ENCODE measurements at regions not wholly inside any gene's neighbourhood (a gene's known extent, or its start where the extent isn't known, plus 50 kb on each side); places are given as distances from the start of the nearest gene placed in this dataset.

DNA sequence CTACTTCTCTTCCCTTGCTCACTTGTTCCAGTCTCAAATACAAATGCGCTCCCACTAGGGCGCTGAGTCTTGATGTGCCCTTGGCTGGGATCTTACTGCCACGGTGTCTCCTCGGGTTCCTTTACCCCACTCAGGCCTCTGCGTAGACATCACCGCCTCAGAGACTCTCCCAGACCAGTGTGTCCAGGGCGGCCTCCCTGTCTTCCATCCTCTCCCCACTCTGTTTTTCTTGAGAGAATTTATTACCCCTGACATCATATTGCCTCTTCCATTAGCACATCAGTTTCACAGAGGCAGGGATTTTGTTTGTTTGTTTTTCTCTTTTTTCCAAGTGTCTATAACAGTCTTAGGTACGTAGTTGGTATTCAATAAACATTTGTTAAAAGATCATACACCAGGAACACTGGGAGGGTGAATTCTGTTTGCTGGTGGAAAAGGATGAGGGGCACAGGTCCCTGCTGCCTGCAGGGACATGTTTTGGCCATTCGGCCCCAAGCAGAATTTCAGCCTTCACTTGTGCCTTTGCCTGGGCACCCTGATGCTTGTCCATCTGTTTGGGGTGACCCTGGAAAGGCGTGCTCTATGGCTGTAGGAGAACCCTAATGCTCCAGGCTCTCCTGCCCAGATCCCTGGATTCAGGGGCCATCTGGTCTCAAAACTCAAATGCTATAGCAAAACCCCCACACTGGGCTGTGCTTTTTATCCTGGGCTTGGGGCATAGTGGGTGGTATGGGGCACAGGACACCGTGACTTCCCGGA, 55.0 kb downstream of the RPL37A start:
- DNase-seq (ENCODE audit: low spot score) = no peak

DNA sequence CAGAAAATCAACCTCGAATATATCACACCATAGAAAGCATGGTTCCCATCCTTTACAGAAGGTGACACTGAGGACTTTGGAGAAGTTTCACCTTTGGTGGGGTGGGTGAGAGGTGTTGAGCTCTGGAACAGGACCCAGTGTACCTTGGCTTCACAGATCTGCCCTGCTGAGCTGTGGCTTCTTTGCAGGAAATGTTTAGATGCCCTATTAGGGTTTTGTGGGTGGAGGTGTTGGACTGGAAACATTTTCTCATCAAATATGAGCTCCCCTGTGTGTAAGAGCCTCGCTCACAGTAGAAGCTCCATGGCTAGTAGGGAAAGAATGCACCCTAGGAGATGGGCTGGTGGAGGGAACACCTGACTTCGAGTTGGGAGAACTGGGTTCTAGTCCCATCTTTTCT, 55.6 kb downstream of the RPL37A start:
- DNase-seq (ENCODE audit: low spot score) = no peak

DNA sequence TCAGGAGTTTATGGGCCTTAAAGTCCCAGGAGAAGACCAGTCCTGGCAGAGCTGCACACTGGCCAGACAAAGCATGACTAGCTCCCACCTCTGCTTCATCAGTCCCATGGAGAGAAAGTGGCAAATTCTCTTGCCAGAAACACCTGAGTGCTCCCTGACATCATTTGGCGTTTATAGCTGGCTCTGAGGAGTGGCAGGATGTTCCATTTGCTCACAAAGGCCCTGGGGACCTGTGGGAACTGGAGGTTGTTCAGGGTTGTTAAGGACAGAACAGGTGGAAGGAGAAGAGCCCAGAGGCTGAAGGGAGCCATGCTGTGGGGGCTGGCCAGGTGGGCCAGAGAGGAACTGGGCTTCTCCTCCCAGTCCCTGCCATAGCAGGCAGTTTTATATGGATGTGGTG, 56.1 kb downstream of the RPL37A start:
- DNase-seq (ENCODE audit: low spot score) = no peak

DNA sequence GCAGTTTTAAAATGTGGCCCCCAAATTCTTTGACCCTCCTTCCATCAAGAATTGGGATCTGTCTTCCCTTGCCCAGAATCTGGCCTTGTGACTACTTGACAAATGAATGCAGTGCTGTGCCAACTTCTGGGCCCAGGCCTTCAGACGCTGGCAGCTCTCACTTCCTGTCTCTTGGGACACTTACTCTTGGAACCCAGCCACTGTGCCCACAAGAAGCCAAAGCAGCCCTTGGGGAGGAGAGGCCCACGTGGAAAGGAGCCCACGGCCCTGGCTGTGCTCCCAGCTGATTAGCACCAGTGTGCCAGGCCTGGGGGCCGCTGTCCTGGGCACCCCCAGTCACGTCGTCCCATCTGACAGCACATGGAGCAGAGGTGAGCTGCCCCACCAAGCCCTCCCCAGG, 56.6 kb downstream of the RPL37A start:
- peak; percentile 68 for DNase-seq (ENCODE audit: low spot score)

DNA sequence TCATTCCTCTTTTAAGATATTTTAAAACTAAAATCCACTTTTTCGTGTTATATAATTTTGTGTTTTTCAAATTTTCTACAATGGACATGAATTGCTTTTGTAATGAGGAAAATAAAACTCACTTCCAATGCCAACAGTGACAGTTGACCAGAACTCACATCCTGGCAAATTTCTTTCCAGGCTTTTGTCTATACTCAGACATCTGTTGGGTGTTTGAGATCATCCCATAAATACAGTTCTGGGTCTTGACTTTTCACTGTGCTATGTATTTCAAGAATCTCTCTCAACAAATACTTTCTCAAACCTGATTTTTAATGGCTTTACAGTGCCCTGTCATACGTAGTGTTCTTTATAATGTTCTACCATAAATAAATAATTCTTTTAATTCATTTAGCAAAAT, 57.6 kb downstream of the RPL37A start:
- no peak for DNase-seq (ENCODE audit: low spot score)

DNA sequence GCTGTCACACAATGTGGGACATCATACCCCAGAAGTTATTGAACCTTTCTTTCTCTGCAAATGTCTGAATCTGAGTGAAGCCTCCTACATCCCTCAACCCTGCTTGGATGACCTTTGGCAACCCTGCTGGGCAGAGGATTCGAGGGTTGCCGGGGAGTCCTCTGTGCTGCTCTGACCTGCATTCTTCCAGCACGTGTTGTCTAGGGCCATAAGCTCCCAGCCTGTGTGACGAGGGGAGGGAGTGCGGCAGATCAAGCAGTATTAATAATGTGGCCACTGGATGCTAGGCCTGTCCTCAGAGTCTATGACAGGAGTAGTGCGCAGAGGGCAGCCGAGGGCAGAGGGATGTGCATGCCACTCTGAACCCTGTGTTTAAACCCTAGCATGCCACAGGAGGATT, 58.8 kb downstream of the RPL37A start:
- no peak for DNase-seq (ENCODE audit: low spot score)

DNA sequence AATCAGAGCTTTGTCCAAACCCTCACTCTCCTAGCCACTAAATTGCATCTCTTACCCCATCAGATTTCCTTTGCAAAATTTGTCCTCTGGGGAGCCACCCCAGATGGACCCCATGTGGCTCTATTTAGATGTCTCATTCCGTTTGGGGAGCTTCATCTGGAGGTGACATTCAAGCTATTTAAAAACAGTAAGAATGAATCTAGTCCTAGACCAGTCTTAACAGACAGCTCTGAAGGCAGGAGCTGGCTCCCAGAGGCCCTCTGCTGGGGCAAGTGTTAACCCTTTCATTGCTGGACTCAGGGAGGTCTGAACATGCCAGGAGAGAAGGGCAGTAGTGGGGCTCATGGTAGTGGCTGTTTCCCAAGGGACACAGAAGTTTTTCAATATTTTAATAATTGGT, 59.2 kb downstream of the RPL37A start:
- no peak for DNase-seq (ENCODE audit: low spot score)

DNA sequence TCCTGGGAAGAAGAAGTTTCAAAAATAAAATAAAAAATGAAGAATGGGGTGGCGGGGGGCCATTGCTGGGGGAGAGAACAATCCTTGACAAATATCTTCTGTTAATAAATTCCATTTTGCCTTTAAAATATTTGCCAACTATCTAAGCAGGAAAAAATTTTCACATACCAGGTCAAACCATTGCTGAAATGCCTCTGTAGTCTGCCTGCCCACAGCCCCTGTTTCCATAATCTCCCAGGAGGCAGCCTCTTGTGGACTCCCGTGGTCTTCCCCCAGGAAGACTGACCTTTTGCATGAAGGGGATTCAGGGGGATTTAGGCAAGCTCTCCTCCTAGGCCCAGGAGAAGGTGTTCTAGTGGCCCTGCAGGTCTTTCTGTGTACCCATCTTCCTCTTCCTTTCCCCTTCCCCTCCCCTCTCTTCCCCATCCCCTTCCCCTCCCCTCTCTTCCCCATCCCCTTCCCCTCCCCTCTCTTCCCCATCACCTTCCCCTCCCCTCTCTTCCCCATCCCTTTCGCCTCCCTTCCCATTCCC, 61.0 kb downstream of the RPL37A start:
- DNase-seq (ENCODE audit: low spot score) = no peak

DNA sequence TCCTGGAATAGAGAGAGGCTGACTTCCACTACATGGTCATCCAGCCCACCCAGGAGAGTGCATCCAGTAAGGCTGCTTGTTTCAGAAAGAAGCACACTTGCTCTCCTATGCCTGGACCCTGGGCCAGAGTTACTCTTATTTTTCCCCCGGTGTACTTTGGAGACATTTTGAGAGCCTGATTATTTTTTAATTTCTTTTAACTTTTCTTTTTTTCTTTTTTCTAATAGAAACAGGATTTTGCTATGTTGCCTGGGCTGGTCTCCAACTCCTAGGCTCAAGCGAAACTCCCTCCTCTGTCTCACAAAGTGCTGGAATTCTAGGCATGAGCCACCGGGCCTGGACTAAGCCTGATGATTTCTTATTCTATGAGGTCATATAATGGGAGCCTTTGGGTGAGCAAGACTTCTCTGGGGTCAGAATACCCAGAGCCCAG, 62.2 kb downstream of the RPL37A start:
- no peak for DNase-seq (ENCODE audit: low spot score)

DNA sequence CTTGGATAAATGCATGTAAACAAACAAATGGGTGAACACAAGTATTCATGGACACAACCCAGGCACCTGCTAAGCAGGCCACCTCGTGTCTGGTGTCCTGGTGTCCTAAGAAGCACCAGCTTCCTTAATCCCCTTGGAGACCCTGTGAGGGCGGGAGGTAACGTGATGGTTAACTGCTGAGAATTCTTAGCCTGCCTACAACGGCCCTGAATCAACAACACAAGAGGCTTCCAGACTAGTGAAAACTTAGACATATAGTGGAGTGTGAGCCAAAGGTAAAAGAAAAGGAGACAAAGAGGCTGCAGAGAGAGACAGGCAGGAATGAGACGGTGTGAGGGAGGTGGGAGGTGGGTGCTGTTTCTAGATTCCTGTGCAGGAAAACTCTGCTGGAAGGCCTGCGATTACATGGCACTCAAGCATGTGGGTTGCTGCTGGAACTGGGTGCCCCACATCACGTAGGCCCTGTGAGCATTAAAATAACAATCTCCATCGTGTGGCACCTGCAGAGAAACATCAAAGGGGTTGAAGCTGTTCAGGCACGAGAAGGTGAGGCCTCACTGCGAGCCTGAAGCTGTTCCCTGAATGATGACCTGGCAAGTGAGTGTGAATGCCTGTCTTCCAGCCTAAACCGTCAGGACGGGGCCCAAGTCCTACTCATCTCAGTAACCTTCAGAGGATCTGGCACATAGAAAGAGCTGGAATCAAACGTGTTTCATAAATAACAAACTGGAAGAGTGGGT, 64.2 kb downstream of the RPL37A start:
- no peak for DNase-seq (ENCODE audit: low spot score)

DNA sequence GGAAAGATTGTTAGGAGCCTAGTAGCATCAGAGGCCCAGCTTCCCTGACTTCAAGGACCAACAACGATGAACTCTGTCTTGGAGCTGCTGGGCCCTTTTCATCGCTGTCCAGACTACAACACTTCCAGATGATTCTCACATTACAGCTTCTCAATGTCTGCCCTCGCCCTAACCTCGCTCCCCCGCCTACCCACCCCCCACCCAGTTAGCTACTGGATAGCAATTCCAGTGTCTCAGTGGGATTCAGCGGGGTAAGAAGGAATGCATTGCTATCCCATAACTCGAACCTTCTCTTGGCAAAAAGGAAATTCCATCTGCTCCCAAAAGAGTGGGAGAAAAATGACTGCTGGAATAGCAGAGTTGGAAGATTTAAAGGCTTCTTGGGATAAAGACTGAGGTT, 65.0 kb downstream of the RPL37A start:
- no peak for DNase-seq (ENCODE audit: low spot score)

DNA sequence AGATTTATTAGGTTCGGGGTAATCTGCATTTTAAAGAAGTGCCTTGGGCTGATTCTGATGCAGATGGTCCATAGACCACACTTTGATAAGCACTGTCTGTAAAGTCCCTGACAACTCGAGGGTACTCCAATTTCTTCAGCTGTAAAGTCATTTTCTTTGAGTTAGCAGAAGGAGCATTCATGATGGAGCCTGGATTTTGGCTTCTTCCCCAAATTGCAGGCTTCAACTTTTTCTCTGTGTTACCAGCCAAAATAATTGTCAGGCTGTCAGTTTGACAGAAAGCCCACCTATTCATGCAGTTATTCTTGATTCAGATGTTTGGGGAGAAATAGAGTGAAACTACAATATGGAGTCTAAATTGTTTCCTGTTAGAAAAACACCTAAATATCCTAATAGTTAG, 66.0 kb downstream of the RPL37A start:
- no peak for DNase-seq (ENCODE audit: low spot score)

DNA sequence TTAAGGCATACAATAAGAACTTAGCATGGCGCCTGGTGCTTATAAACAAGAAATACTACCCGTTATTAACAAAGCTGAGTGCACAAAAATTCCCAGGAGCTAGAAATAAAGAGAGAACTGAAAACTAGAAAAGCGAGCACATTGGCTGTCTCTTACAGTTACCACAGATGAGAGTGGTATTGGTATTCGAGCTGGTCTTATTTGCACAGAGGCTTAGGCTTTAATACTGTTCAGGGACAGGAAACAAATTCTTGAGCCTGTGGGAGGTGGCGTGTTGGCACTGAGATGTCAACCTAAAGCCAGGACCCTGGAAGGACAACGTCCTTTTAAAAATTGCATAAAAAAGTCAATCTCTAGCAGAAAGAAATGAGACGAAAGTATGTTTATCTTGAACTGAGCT, 67.3 kb upstream of the IGFBP2 start:
- no peak for DNase-seq (ENCODE audit: low spot score)

DNA sequence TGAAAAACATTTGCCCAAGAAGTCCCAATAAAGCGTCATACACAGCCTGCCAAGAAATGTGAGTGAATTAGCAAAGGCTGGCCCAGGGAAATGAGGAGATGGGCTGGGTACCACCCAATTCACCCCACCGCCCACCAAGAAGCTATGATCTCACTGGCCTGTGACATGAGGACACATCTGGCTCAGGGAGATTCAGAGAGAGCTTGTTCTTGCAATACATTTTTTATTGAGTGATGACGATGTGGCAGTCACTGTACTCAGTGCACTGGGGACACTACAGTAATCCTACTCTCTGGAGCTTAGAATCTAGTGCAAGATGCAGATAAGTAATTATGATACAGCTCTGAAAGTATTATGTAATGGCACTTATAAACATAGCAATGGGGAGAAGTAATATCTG, 64.6 kb upstream of the IGFBP2 start:
- DNase-seq (ENCODE audit: low spot score) = no peak

DNA sequence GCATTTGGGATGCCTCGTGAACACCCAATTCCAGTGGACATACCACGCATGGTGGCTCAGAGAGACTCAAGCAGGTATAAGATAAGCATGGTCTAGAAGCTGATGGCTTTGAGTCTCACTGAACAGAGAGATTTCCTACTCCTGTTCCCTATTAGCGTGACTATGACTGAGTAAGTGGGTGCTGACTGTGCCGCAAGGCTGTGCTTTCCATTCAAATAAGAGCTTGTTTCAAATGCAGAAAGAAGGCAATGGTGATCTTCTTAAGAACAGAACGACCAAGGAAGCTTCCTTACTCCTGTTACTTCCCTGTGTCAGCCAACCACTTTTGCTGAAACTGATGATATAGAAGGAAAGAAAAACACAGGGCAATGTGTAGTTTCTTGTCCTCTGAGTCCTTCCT, 63.5 kb upstream of the IGFBP2 start:
- DNase-seq (ENCODE audit: low spot score) = no peak

DNA sequence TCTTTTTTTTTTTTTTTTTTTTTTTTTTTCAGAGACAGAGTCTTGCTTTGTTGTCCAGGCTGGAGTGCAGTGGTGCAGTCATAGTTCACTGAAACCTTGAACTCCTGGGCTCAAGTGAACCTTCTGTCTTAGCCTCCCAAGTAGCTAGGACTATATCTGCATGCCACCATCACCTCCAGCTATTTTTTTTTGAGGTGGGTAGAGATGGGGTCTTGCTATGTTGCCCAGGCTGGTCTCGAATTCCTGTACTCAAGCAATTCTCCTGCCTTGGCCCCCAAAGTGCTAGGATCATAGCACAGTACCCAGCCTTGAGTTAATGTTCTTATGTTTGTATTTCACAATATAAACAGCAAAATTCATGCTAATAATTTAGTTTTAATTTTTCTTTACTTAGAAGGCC, 62.9 kb upstream of the IGFBP2 start:
- DNase-seq (ENCODE audit: low spot score) = no peak

DNA sequence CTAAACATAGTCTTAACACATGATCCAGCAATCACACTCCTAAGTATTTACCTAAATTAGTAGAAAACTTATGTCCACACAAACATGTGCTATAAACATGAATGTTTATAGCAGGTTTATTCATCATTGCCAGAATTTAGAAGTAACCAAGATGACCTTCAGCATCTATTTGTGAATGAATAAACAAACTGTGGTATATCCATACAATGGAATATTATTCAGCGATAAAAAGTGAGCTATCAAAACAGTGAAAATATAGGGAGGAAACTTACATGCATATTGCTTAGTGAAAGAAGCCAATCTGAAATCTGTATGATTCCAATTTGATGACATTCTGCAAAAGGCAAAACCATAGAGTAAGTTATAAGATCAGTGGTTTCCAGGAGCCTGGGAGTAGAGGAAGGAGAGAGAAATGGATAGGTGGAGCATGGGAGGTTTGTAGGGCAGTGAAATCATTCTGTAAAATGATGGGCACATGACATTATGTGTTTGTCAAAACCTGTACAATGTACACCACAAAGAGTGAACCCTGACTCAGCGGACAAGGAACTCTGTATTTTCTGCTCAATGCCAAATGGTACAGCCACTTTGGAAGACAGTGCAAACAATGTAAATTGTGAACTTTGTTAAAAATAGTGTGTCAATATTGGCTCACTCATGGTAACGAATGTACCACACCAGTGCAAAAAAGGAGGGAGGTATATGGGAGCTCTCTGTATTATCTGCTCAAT, 61.9 kb upstream of the IGFBP2 start:
- DNase-seq (ENCODE audit: low spot score) = no peak

DNA sequence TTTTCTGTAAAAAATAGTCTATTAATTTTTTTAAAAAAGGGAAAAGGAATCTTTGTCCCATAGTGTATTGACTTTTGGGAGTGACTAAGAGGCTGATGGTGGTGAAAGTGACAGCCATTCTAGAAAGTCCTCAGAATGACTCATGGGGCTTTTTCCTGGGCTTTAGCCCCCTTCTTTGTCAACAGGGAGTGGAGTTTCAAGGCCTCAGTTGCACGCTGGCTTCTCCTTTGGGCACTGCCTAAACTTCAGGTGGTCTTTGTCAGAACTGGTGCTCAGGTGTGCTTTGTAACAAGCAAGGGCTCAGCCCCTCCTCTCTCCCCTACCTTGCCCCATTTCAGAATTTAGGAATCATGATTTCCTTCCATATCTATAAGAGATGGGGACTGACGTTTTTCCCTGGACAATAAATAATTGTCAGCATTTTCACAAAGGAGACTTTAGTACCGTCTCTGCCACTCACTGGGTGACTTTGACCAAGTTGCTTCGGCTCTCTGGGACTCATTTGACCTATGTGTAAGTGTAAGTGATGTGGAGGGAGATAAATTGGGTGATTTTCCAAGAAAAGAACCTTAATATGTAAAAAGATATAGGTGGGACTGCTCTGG, 61.2 kb upstream of the IGFBP2 start:
- DNase-seq (ENCODE audit: low spot score) = no peak

DNA sequence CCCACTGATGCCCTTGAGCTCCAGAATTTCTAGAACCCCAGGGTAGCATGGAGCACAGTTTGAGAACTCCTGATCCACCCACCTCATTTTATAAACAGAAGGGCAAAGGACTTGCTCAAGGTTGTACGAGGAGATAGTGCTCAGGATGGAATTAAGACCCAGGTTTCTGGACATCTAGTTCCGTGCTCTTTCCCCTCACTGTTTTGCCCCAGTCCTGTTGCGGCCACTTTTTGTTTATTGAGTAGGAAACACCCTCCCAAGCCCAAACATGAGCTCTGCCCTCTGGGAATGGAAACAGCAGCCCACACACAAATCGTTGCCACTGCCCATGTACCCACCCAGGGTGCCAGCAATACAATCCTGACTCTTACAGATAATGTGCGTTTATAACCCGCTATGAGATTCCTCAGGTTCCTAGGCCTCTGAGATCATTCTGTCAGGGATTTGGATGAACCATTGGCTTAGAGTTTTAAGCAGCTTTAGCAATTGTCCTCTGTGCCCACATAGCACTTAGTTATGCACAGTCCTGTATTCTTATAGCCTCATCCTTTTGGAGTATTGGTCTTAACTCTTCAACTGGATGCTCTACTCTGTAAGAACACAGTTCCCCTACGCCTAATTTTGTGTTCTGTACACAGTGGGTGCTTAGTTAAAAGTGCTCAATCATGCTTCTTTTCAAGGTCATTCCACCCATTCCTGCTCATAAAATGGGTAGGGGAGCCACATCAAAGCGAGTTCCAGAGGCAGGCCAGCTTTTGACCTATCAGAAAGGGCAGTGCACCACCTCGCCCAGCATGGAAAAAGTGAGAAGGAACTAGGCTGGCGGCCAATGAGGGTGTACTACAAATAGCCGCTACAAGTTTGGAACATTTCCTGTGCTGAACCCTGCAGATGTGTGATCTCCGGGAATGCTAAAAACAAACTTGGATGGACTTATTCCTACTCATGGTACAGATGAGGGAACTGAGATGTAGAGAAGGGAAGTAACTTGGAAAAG, 60.3 kb upstream of the IGFBP2 start:
- DNase-seq (ENCODE audit: low spot score) = no peak

DNA sequence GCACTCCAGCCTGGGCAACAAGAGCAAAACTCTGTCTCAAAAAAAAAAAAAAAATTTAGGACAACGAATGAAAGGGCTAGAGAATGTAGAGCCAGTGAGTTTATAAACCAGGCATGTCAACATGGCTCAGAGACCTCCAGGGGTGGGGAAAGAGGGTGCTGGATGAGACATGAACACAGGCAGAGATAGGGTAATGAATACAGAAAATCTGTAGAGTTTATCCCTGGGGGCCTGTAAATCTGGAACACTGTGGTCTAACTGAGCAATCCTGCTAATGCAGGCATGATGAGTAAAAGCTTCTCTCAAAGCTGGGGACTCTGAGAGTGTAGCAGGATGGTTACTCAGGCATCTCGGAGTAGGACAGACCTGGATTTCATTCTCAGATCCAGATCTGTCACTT, 59.2 kb upstream of the IGFBP2 start:
- DNase-seq (ENCODE audit: low spot score) = no peak

DNA sequence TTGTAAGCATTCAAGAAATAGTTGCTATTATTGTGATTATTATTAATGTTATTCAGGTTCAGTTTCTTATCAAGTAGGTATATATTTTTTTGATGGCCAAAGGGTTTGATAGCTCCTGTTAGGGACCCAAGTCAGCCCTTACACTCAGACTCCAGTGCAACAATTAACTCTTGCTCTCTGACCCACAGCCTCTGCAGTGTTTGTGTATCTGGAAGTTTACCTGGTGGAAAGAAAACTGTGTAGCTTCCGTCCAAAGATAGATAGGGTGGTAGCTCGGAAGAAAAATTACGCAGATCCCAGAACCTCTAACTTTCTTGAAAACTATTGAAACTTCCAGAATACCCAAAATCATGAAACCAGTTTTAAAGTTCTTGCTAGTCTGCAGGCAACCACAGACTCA, 58.6 kb upstream of the IGFBP2 start:
- DNase-seq (ENCODE audit: low spot score) = no peak
